Uterus (tissue), 2 donors: ENCODE measurements at regions not wholly inside any gene's neighbourhood (a gene's known extent, or its start where the extent isn't known, plus 50 kb on each side); places are given as distances from the start of the nearest gene placed in this dataset.

Experiments used
- CTCF ChIP-seq, 4 experiments: fragments of 200-600 bp in 2 of 4; fragments of 450-650 bp in 2 of 4; sonication (generic) in 2 of 4; IDR thresholded peaks; one replicate each; pipeline ENCODE4 v1.5.1; 2016 to 2019; ENCODE audit warnings: antibody characterized with exemption in 4 of 4, mild to moderate bottlenecking in 2 of 4, moderate library complexity in 1 of 4
- POLR2A ChIP-seq, 2 donors: fragments of 450-650 bp; IDR thresholded peaks; one replicate each; pipeline ENCODE4 v1.6.1; 2016; ENCODE audit warnings: antibody characterized with exemption in 2 of 2, mild to moderate bottlenecking in 1 of 2, moderate library complexity in 1 of 2

GRCh38 chr1:34346128-34346527 is 169.4 kb downstream of the C1orf94 start:
- TF ChIP-seq CTCF (IDR thresholded peaks at IDR 0.05) (no peak), POLR2A (IDR thresholded peaks at IDR 0.05) (no peak)
